HG03066 (cell line): ENCODE measurements at regions not wholly inside any gene's neighbourhood (a gene's known extent, or its start where the extent isn't known, plus 50 kb on each side); places are given as distances from the start of the nearest gene placed in this dataset.
"Not testable (repeated sequence)": the region's sequence is repeated elsewhere in the genome, so short reads cannot be mapped to it uniquely, and the experiment has no call there.

ENCODE experiments used
- ATAC-seq: cut with Tn5 transposase; IDR thresholded peaks from one replicate; pipeline ENCODE4 v1.9.1; 2021; ENCODE audit warnings: low read depth; ENCODE audit not compliant: unreplicated experiment

DNA sequence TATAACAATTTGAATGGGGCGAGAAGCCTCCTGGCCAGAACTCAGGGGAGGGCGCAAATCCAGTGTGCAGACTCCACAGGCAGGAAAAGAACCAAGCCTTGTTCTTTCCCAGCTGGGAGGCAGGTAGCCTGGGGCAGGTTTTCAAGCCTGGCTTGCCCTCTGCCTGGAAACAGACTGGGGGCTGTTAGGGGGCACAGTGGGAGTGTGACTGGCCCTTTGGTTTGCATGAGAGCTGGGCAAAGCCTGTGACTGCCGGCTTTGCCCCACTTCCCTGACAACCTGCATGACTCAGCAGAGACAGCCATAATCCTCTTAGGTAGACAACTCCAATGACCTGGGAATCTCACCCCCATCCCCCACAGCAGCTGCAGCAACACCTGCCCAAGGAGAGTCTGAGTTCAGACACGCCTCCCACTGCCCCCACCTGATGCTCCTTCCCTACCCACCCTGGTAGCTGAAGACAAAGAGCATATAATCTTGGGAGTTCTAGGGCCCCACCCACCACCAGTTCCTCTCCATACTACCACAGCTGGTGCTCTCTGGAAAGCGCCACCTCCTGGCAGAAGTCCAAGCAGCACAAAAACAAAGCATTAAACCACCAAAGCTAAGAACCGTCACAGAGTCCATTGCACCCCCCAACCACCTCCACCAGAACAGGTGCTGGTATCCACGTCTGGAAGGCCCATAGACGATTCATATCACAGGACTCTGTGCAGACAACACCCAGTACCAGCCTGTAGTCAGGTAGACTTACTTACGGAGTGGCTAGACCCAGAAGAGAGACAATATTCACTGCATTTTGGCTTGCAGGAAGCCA, 402.5 kb downstream of the STK39 start:
- no peak for ATAC-seq

DNA sequence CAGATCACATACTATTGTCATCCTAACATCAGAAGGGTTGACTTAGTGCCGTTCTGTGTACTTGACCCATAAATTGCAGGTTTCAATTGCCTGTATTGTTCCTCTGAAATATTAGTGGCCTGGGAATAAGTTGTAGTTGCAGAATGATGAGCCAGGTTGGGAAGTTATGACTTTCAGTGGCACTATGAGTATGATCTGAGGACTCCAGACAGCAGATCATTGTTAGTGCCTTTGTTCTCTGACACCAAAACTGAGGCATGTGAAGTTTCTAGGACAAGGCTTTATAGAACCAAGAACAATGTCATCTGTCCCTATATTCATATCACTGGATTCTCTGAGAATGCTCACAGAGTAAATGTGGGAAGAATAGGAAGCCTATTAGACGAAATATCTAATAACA, 403.7 kb downstream of the STK39 start:
- no peak for ATAC-seq

DNA sequence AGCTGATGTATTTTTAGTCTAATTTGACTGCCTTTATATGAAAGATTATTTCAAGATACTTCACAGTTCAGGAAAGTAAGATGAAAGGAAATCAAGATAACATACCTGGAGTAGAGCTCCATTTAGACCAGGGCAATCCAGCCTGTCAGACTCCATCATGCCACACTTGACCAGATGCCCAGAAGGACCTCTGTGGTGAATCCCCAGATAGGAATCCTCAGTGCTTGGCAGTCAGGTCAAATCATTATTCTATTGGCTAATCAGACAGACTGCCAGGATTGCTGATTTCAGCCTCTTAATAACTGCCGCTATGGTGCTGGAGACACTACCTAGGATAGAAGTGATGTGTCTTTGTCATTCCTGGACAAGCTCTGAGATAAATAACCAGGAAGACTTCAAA, 404.2 kb downstream of the STK39 start:
- ATAC-seq, result no peak

GRCh38 chr2:167842047-167842446, 405.3 kb downstream of the STK39 start:
- ATAC-seq, result no peak

GRCh38 chr2:167835290-167835689, 412.1 kb downstream of the STK39 start:
- not testable (repeated sequence) for ATAC-seq

GRCh38 chr2:167834707-167835106, 412.7 kb downstream of the STK39 start:
- no peak for ATAC-seq

GRCh38 chr2:167833294-167833693, 414.1 kb downstream of the STK39 start:
- ATAC-seq, result no peak

DNA sequence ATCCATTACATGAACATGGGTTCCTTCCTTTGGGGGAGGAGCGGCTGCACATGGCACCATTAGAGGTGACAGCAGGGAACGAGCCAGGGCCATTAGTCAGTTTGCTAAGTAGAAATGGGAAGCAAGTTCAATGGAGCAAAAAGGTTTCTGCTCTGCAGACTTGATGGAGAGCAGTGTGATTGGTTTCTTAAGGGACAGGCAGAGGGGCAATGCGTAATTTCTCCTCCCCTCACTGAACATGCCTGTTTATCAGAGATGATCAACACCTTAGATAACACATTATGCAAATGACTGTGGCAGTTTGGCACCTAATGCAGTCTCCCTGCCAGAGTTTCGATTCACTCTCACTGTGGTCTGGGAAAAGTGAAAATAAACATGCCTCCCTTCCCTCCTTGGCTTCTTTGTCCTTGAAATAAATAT, 414.5 kb downstream of the STK39 start:
- no peak for ATAC-seq

DNA sequence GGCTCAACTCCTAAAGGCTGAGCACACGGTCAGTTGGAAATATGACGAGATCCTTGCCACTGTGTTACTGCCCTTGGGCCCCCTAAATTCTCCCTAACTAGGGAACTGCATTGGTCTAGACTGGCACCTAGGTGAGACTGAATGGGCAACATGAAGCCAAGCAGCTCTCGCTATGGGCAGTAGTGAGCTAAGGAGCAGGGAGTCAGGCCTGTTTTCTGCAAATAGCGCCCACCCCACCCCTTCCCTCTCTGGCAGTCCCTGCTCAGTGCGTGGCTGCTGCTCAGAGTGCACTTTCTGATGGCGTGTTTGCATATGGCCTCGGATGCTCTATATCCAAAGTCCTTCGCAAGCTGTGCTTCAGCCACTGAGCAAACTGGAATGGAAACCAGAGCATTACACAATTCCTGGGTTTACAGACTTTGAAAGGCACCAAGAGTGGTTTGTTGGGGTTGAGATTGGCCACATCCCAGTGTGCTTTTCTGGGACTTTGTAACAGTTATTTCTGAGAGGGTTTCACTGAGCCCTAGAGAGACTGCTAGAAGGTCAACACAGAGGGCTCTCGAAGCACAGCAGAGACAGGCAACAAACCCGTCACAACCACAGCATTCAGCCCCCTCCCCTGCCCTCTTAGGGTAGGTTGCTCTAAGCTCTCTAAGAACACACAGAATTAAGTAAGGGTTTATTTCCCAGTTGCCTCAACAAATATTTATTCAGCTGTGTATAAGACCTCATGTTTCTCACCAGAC, 419.9 kb downstream of the STK39 start:
- ATAC-seq, result no peak

DNA sequence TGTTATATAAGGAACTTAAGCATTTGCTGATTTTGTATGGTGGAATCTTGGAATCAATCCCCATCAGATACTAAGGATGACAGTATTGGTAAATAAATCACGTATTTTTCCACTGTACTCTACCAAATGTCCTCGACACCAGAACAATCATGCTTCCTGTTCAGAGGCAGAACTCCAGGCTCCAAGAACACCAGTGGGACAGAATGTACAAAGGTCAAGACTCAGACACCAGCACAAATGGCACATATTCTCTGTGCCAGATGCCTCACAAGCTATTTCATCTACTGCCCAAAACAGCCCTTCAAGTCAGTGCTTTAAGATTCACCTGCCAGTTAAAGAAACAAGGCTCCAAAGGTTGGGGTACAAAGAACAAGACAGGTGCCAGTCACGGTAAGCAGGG, 420.5 kb downstream of the STK39 start:
- no peak for ATAC-seq

DNA sequence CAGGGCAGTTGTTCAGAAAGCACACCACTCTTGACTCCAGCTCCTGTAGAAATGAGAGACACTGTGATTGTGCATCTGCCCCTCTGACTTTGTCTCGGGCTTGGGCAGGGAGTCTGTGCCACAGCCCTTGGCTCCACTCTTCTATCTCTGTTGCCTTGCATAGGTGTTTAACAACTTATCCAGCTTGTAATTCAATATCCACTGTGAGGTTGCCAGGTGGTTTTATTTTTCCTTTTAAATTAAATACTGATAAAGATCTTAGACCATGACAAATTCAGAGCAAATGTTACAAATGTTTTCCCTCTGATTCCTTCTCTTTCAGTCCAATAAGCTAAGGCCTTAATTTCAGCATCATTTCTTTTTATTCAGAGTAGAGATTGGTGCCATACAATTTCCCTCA, 421.7 kb downstream of the STK39 start:
- ATAC-seq, result no peak

DNA sequence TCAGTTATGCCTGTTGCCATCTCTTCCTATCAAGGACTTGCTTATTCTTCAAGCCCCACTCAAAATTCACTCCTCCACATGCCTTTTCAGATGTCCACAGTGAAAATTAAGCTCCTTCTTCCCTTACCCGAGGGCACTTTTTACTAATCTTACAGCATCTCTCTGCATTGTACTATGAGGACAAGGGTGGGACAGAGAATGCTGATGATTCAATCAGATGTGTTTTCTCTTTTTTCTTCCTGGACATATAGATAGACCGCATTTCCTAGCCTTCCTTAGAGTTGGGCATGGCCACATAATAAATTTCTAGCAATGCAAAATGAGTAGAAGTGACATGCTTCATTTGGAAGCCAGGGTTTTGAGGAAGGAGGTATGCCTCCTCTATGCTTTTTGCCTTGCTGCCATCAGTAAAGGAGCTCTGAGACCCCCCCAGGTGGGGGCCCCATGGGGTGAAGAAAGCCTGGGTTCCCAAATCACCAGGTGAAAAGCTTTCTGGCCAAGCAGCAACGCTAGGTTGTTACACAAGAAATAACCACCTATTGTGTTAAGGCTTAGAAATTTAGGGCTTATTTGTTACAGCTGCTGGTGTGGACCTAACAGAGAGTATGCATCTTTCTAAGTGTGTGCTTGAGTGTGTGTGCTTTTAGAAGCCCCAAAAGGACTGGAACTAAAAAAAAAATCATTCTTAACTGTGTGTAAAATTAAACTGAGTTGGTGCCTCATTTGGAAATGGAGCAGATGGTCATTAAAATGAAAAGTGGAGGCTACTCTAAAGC, 424.5 kb downstream of the STK39 start:
- no peak for ATAC-seq

GRCh38 chr2:167820488-167820887, 426.9 kb downstream of the STK39 start:
- ATAC-seq, result no peak

DNA sequence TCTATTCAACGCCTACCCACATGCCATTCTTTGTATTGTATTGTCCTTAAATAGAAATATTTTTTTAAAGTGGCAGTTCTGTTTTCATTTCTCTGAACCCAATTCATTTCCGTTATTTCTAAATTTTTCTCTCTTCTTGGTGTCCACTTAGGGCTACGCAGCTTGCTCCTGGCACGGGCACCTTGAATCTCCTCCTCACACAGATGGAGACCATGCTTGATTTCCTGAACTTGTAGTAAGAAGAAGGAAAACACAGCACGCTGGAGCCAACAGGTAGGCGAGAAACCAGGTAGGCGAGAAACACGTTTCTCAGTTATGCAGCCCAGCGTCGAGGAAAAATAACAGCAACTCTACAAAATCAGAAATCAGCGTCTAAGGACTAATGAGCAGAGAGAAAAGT, 428.9 kb downstream of the STK39 start:
- ATAC-seq, result no peak

DNA sequence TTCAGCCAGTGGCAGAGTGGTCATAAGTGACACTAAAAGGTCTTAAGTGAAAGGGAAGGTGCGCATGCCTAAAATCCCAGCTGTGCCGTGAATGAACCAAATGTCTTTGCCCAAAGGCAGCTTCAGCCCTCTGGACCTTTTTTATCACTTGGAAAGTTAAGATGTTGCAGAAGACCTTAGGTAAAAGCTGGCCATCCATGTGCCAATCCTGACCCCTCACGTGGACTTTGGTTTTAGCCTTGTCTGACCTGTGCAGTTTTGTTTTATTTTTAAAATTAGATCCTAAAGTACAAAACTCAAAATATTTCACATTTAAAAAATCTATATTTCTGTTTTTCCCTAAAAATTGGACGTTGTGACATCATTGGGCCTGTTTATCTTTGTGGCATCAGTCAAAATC, 429.5 kb downstream of the STK39 start:
- ATAC-seq, result no peak

- ATAC-seq, result no peak
These were observed 430.0 kb downstream of the STK39 start for GRCh38 chr2:167817422-167817821.

- no peak for ATAC-seq
These were observed 430.5 kb downstream of the STK39 start for GRCh38 chr2:167816874-167817290.

DNA sequence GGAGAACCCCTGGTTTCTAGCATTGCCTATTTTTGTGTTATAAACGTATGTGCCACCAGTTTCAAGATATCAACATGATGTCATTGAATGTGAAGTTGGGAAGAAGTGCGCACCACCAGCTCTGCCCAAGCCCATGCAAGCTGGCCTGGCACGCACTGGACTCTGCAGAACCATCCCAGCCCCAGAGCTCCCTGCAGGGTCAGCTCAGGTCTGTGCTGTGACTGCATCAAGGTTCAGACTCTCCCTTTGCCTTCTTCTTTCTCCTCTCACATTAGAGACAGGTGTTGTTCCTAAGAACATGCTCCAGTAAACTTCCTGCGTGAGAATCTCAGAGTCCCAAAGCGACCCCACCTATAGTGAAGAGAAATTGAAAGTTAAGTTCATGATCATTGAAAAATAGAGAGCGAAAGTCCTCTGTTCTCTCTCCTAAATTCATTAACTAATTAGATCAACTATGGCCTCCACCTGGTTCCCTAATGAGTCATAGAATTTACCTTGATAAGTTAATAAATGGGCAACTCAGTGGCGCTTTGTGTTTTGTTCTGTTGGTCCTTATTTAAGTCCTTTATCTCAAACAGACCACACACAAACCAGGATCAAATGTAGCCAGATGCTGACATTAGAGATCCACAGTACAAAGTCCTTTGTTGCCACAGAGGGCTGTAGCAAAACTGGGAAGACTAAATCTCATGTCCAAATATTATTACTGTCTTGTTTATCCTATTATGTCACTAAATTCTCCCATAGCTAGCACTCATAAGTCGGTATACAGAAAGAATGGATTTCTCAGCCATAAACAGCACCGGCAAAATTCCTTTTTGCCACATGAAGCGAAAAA, 432.3 kb downstream of the STK39 start:
- ATAC-seq, result no peak

DNA sequence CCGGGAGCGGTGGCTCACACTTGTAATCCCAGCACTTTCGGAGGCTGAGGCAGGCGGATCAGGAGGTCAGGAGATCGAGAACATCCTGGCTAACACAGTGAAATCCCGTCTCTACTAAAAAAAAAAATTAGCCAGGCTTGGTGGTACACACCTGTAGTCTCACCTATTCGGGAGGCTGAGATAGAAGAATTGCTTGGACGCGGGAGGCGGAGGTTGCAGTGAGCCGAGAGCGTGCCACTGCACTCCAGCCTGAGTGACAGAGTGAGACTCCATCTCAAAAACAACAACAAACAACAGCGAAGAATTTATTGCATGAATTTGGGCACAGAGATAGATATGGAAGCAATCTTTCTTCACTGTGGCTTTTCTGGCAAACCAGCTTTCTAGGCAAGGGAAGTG, 432.9 kb downstream of the STK39 start:
- ATAC-seq, result not testable (repeated sequence)

GRCh38 chr2:167809799-167810198, 437.6 kb downstream of the STK39 start:
- not testable (repeated sequence) for ATAC-seq
